IPS-NIHi7 (cell line): ENCODE measurements at regions not wholly inside any gene's neighbourhood (a gene's known extent, or its start where the extent isn't known, plus 50 kb on each side); places are given as distances from the start of the nearest gene placed in this dataset.
A peak's percentile ranks its signal among the peaks of the same experiment; 100 is the strongest.
"Not testable (repeated sequence)": the region's sequence is repeated elsewhere in the genome, so short reads cannot be mapped to it uniquely, and the experiment has no call there.

Source experiments
- DNase-seq: peaks from one replicate; pipeline ENCODE4 v3.0.0; 2012; ENCODE audit warnings: mixed read lengths; ENCODE audit errors: extremely low spot score

GRCh38 chr22:45061332-45061731 is 51.5 kb upstream of the PHF21B start:
- DNase-seq: no peak

- DNase-seq: no peak
These were observed 54.8 kb upstream of the PHF21B start for GRCh38 chr22:45064313-45065278.

GRCh38 chr22:45065726-45066125 is 55.9 kb upstream of the PHF21B start:
- DNase-seq: no peak

GRCh38 chr22:45067731-45068130 is 57.9 kb upstream of the PHF21B start:
- no peak for DNase-seq

GRCh38 chr22:45069925-45070324 is 60.1 kb upstream of the PHF21B start:
- no peak for DNase-seq

- no peak for DNase-seq
These were observed 61.8 kb upstream of the PHF21B start for GRCh38 chr22:45071618-45072017.

GRCh38 chr22:45072322-45072903 is 62.6 kb upstream of the PHF21B start:
- DNase-seq: peak; percentile 86

GRCh38 chr22:45073064-45073463 is 63.3 kb upstream of the PHF21B start:
- no peak for DNase-seq

- no peak for DNase-seq
These were observed 67.5 kb upstream of the PHF21B start for GRCh38 chr22:45077286-45077685.

- no peak for DNase-seq
These were observed 68.1 kb upstream of the PHF21B start for GRCh38 chr22:45077826-45078334.

GRCh38 chr22:45082795-45083194 is 73.0 kb upstream of the PHF21B start:
- peak; percentile 84 for DNase-seq

GRCh38 chr22:45083659-45084305 is 74.0 kb upstream of the PHF21B start:
- DNase-seq: no peak

- DNase-seq: no peak
These were observed 74.7 kb upstream of the PHF21B start for GRCh38 chr22:45084400-45084920.

- DNase-seq: no peak
These were observed 75.9 kb upstream of the NUP50 start for GRCh38 chr22:45087802-45088201.

GRCh38 chr22:45088576-45088975 is 75.1 kb upstream of the NUP50 start:
- no peak for DNase-seq

GRCh38 chr22:45090497-45090910 is 73.2 kb upstream of the NUP50 start:
- peak; percentile 66 for DNase-seq

- no peak for DNase-seq
These were observed 72.4 kb upstream of the NUP50 start for GRCh38 chr22:45091254-45091854.

- DNase-seq: not testable (repeated sequence)
These were observed 71.8 kb upstream of the NUP50 start for GRCh38 chr22:45091875-45092274.

GRCh38 chr22:45092644-45093043 is 71.1 kb upstream of the NUP50 start:
- no peak for DNase-seq

GRCh38 chr22:45093609-45094008 is 70.1 kb upstream of the NUP50 start:
- DNase-seq: no peak

- DNase-seq: no peak
These were observed 69.5 kb upstream of the NUP50 start for GRCh38 chr22:45094081-45094720.
